MCF 10A (cell line): ENCODE measurements at regions not wholly inside any gene's neighbourhood (a gene's known extent, or its start where the extent isn't known, plus 50 kb on each side); places are given as distances from the start of the nearest gene placed in this dataset.

Source experiments
- BruUV-seq: library from RNA; stranded (reverse); fragments of 400-500 nt; replicated peaks from 2 replicates; lab custom pipeline; 2021; lab: Mats Ljungman, UMichigan
- CTCF ChIA-PET: fragments of 300-600 bp; sonication (Branson Sonifier 250); formaldehyde crosslinking; extraction: SDS; loops from one replicate; lab custom pipeline; 2021; ENCODE audit warnings: antibody characterized with exemption, inconsistent platforms; lab: Yijun Ruan, JAX
- POLR2A ChIA-PET: fragments of 300-600, 350-650 bp; sonication (Branson Sonifier 250); formaldehyde crosslinking; extraction: SDS; loops from one replicate; lab custom pipeline; 2020; ENCODE audit warnings: antibody characterized with exemption, inconsistent platforms; lab: Yijun Ruan, JAX
- DNase-seq: peaks from one replicate; pipeline ENCODE4 v3.0.0-alpha.2; 2018; ENCODE audit not compliant: unreplicated experiment
- H3K27ac Mint-ChIP-seq: one replicate; pipeline ENCODE4 v1.8.0; 2022; ENCODE audit warnings: mild to moderate bottlenecking, low read depth, mixed read lengths; ENCODE audit not compliant: unreplicated experiment
- H3K27me3 Mint-ChIP-seq: one replicate; pipeline ENCODE4 v1.8.0; 2022; ENCODE audit warnings: mixed read lengths; ENCODE audit not compliant: insufficient read depth, unreplicated experiment
- H3K36me3 Mint-ChIP-seq: one replicate; pipeline ENCODE4 v1.8.0; 2022; ENCODE audit warnings: mild to moderate bottlenecking, moderate library complexity, mixed read lengths; ENCODE audit not compliant: insufficient read depth, unreplicated experiment
- H3K4me1 Mint-ChIP-seq: one replicate; pipeline ENCODE4 v1.8.0; 2022; ENCODE audit warnings: mixed read lengths; ENCODE audit not compliant: insufficient read depth, unreplicated experiment
- H3K4me3 Mint-ChIP-seq: one replicate; pipeline ENCODE4 v1.8.0; 2022; ENCODE audit warnings: mild to moderate bottlenecking, moderate library complexity, mixed read lengths; ENCODE audit not compliant: unreplicated experiment
- H3K9me3 Mint-ChIP-seq: one replicate; pipeline ENCODE4 v1.8.0; 2022; ENCODE audit warnings: mixed read lengths; ENCODE audit not compliant: unreplicated experiment
- intact Hi-C: fragments of 100-400 bp; cut with micrococcal nuclease; formaldehyde crosslinking; loops from 2 replicates; pipeline ENCODE4 v1.14.1; 2022
- TF ChIP-seq, protein P1 (sequence below): fragments of 200-600 bp; IDR thresholded peaks from one replicate; pipeline ENCODE4 v1.8.0; 2022; ENCODE audit warnings: antibody characterized with exemption, mild to moderate bottlenecking; ENCODE audit not compliant: unreplicated experiment

DNA sequence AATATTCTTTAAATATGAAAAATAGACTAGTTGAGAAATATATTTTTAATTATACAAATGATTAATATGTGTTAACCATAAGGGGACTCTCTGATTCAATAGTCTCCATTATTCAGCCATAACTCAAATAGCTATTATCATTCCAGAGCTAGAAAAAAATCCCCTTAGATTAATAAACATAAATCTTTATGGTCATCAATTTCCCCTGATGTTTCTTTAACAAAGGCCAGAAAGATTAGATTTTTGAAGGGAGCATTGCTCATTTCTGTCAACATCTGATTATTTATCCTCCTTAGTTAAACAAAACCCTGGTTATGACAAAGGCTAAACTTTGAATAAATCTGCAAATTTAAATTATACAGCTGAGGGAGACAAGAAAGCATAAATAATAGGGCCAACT is 215.7 kb downstream of the PLA2G4A start:
- Mint-ChIP-seq H3K27me3 (no peaks in the 10 kb centered on the region), H3K36me3 (no peaks in the 10 kb centered on the region), H3K9me3 (no peaks in the 10 kb centered on the region), H3K27ac (no peak overlapping the region), H3K4me3 (no peak overlapping the region), H3K4me1 (no peaks in the 10 kb centered on the region)
- POLR2A ChIA-PET: no interaction called here
- intact Hi-C loops: no loop called here
- CTCF ChIA-PET: interaction anchor here (0.8 kb wide), 1 partner anchor 10 kb away, joined by 3 read pairs; no protein-coding TSS in a partner anchor
- no TSS peak for BruUV-seq
- no peak for DNase-seq
- TF ChIP-seq, protein P1, sequence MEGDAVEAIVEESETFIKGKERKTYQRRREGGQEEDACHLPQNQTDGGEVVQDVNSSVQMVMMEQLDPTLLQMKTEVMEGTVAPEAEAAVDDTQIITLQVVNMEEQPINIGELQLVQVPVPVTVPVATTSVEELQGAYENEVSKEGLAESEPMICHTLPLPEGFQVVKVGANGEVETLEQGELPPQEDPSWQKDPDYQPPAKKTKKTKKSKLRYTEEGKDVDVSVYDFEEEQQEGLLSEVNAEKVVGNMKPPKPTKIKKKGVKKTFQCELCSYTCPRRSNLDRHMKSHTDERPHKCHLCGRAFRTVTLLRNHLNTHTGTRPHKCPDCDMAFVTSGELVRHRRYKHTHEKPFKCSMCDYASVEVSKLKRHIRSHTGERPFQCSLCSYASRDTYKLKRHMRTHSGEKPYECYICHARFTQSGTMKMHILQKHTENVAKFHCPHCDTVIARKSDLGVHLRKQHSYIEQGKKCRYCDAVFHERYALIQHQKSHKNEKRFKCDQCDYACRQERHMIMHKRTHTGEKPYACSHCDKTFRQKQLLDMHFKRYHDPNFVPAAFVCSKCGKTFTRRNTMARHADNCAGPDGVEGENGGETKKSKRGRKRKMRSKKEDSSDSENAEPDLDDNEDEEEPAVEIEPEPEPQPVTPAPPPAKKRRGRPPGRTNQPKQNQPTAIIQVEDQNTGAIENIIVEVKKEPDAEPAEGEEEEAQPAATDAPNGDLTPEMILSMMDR: no peak

DNA sequence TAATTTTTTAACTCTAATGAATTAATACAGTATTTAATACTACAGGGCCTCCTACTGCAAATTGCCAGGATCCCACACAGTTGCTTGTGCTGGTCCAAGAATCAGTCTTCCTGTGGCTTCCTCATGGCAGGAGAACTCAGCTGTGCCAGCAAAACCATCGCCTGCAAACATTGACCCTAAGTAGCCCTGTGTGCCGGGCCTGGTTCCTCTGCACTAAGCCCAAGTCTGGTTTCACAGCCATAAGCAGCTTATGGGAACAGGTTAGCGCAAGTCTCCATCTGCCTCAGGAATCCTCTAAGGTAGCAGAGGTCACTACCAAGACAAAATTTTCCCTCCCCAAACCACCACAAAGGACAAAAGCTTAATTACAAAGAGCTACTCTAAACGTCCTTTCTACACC is 216.6 kb downstream of the PLA2G4A start:
- no peaks in the 10 kb centered on the region for H3K27me3 Mint-ChIP-seq
- H3K4me1 Mint-ChIP-seq: no peaks in the 10 kb centered on the region
- H3K36me3 Mint-ChIP-seq: no peaks in the 10 kb centered on the region
- no peak for DNase-seq
- POLR2A ChIA-PET: interaction anchor here (0.6 kb wide), 1 partner anchor 12 kb away, joined by 3 read pairs; no protein-coding TSS in a partner anchor
- CTCF ChIA-PET: interaction anchor here (0.6 to 1.2 kb wide), 3 partner anchors 9 to 422 kb away, joined by 3 to 4 read pairs (median 4); no protein-coding TSS in a partner anchor
- intact Hi-C loops: no loop called here
- TF ChIP-seq, protein P1: no peak
- no peak overlapping the region for H3K27ac Mint-ChIP-seq
- no TSS peak for BruUV-seq
- H3K9me3 Mint-ChIP-seq: no peaks in the 10 kb centered on the region
- no peak overlapping the region for H3K4me3 Mint-ChIP-seq

DNA sequence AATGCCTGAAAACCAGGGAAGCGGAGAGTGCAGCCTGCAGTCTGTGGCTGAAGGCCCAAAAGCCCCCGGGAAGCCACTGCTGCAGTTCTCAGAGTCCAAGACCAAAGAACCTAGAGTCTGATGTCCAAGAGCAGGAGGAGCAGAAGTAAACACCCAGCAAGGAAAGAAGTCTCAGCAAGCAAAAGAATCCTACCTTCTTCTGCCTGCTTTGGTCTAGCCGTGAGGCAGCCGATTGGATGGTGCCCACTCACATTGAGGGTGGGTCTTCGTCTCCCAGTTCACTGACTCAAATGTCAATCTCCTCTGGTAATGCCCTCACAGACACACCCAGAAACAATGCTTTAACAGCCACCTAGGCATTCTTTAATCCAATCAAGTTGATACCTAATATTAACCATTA is 217.5 kb downstream of the PLA2G4A start:
- CTCF ChIA-PET: interaction anchor here (0.6 to 1.6 kb wide), 3 partner anchors 8 to 441 kb away, joined by 3 to 5 read pairs (median 4); no protein-coding TSS in a partner anchor
- no peak for DNase-seq
- Mint-ChIP-seq H3K4me3 (no peak overlapping the region), H3K27ac (no peak overlapping the region), H3K36me3 (no peaks in the 10 kb centered on the region), H3K9me3 (no peaks in the 10 kb centered on the region), H3K4me1 (no peaks in the 10 kb centered on the region), H3K27me3 (no peaks in the 10 kb centered on the region)
- TF ChIP-seq, protein P1: no peak
- no TSS peak for BruUV-seq
- intact Hi-C loops: no loop called here
- POLR2A ChIA-PET: interaction anchor here (0.6 kb wide), 1 partner anchor 11 kb away, joined by 3 read pairs; no protein-coding TSS in a partner anchor

DNA sequence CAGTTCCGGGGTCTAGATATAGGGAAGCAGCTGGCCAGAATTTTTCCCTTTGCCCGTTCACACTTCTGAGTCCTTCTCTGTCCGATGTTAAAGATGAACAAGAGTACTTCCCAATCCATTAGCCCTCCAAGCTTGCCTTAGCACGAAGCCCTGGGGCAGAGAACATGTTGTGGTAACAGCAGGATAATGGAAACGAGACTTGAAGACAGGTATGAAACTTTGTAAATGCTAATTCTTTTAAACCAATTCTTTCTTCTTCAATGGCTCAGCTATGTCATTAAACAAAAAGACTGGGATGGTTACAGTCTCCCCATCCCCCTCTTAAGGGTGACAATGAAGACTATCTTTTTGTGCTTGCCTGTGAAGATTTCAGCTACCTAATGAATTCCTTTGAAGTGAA is 218.5 kb downstream of the PLA2G4A start:
- Mint-ChIP-seq H3K4me1 (no peaks in the 10 kb centered on the region), H3K27me3 (no peaks in the 10 kb centered on the region), H3K36me3 (no peaks in the 10 kb centered on the region), H3K4me3 (no peak overlapping the region), H3K9me3 (no peaks in the 10 kb centered on the region), H3K27ac (no peak overlapping the region)
- intact Hi-C loops: no loop called here
- BruUV-seq: no TSS peak
- ChIA-PET CTCF (interaction anchor here (0.7 to 1.6 kb wide), 4 partner anchors 217 to 1521 kb away, joined by 3 to 5 read pairs (median 4); no protein-coding TSS in a partner anchor), POLR2A (no interaction called here)
- no peak for DNase-seq
- TF ChIP-seq, protein P1: no peak
